Liver (tissue), 8 donors: ENCODE measurements at regions not wholly inside any gene's neighbourhood (a gene's known extent, or its start where the extent isn't known, plus 50 kb on each side); places are given as distances from the start of the nearest gene placed in this dataset.

Experiments used
- DNase-seq: peaks from one replicate; pipeline ENCODE4 v3.0.0-alpha.2; 2017; ENCODE audit warnings: low spot score
- H3K27ac ChIP-seq, 2 donors: one replicate each; pipeline ENCODE4 v1.7.0; 2013; ENCODE audit warnings: inconsistent platforms in 2 of 2, low read length in 2 of 2, control low read depth in 1 of 2, low read depth in 1 of 2, mild to moderate bottlenecking in 1 of 2
- H3K27me3 ChIP-seq, 4 donors: one replicate each; pipeline versions ENCODE4 v1.6.1 to v1.7.0; 2013; ENCODE audit warnings: low read length in 3 of 4, inconsistent platforms in 1 of 4, mild to moderate bottlenecking in 1 of 4, moderate library complexity in 1 of 4; ENCODE audit not compliant: control insufficient read depth in 4 of 4, insufficient read depth in 4 of 4
- H3K36me3 ChIP-seq, 4 donors: one replicate each; pipeline versions ENCODE4 v1.6.1 to v1.7.0; 2013; ENCODE audit warnings: low read length in 3 of 4, mild to moderate bottlenecking in 3 of 4, low read depth in 1 of 4, moderate library complexity in 1 of 4; ENCODE audit not compliant: control insufficient read depth in 4 of 4, insufficient read depth in 3 of 4
- H3K4me1 ChIP-seq, 4 donors: one replicate each; pipeline versions ENCODE4 v1.6.1 to v1.7.0; 2013; ENCODE audit warnings: low read length in 3 of 4, mild to moderate bottlenecking in 3 of 4, moderate library complexity in 1 of 4; ENCODE audit not compliant: control insufficient read depth in 4 of 4, insufficient read depth in 4 of 4
- H3K4me3 ChIP-seq, 3 donors: one replicate each; pipeline versions ENCODE4 v1.6.1 to v1.7.0; 2013; ENCODE audit warnings: low read length in 3 of 3, control low read depth in 1 of 3, low read depth in 1 of 3, mild to moderate bottlenecking in 1 of 3
- H3K9ac ChIP-seq, 2 donors: one replicate each; pipeline ENCODE4 v1.7.0; 2013; ENCODE audit warnings: low read length in 2 of 2, mild to moderate bottlenecking in 2 of 2, moderate library complexity in 2 of 2, control low read depth in 1 of 2, low read depth in 1 of 2
- H3K9me3 ChIP-seq, 4 donors: one replicate each; pipeline versions ENCODE4 v1.6.1 to v1.7.0; 2013; ENCODE audit warnings: low read length in 3 of 4; ENCODE audit not compliant: control insufficient read depth in 4 of 4
- EGR1 ChIP-seq, 2 donors: IDR thresholded peaks; 2 replicates each; pipeline ENCODE4 v1.6.1; 2016 to 2018; ENCODE audit warnings: antibody characterized with exemption in 2 of 2, low read depth in 2 of 2
- FOXA1 ChIP-seq: IDR thresholded peaks from 2 replicates; pipeline ENCODE4 v1.6.1; 2016; ENCODE audit warnings: antibody characterized with exemption
- FOXA2 ChIP-seq: IDR thresholded peaks from 2 replicates; pipeline ENCODE4 v1.6.1; 2016; ENCODE audit warnings: antibody characterized with exemption
- HNF4A ChIP-seq, 2 donors: conservative IDR thresholded peaks; 2 replicates each; pipeline ENCODE4 v1.6.1; 2016; ENCODE audit warnings: antibody characterized with exemption in 2 of 2, mild to moderate bottlenecking in 2 of 2
- JUND ChIP-seq, 2 donors: IDR thresholded peaks; 2 replicates each; pipeline ENCODE4 v1.6.1; 2016; ENCODE audit warnings: antibody characterized with exemption in 2 of 2
- RAD21 ChIP-seq, 2 donors: IDR thresholded peaks; 2 replicates each; pipeline ENCODE4 v1.6.1; 2016; ENCODE audit warnings: antibody characterized with exemption in 2 of 2, mild to moderate bottlenecking in 2 of 2
- RXRA ChIP-seq, 2 donors: IDR thresholded peaks; 2 replicates each; pipeline ENCODE4 v1.6.1; 2017 to 2018; ENCODE audit warnings: antibody characterized with exemption in 2 of 2, mild to moderate bottlenecking in 1 of 2
- SP1 ChIP-seq: IDR thresholded peaks from 2 replicates; pipeline ENCODE4 v1.6.1; 2018; ENCODE audit warnings: antibody characterized with exemption, mild to moderate bottlenecking
- TAF1 ChIP-seq: conservative IDR thresholded peaks from 2 replicates; pipeline ENCODE4 v1.6.1; 2016; ENCODE audit warnings: antibody characterized with exemption, mild to moderate bottlenecking
- YY1 ChIP-seq: IDR thresholded peaks from 2 replicates; pipeline ENCODE4 v1.6.1; 2016; ENCODE audit warnings: antibody characterized with exemption, mild to moderate bottlenecking
- WGBS: extraction: QIAGEN DNeasy Blood & Tissue Kit; methylation state at CpG from one replicate; pipeline ENCODE4 v1.1.7; 2013; 5-methylcytosine and 5-hydroxymethylcytosine counted together
- TF ChIP-seq, protein P1 (sequence below): IDR thresholded peaks from 2 replicates; pipeline ENCODE4 v1.6.1; 2016; ENCODE audit warnings: antibody characterized with exemption
- TF ChIP-seq, protein P2 (sequence below): fragments of 150-350 bp; IDR thresholded peaks from 2 replicates; pipeline ENCODE4 v1.5.1; 2017; ENCODE audit warnings: improper control_type of control experiment, low read depth, low read length; ENCODE audit not compliant: missing input control
- TF ChIP-seq, protein P3 (sequence below): IDR thresholded peaks from 2 replicates; pipeline ENCODE4 v1.6.1; 2016; ENCODE audit warnings: antibody characterized with exemption
- TF ChIP-seq, protein P4 (sequence below): IDR thresholded peaks from 2 replicates; pipeline ENCODE4 v1.6.1; 2016; ENCODE audit warnings: antibody characterized with exemption, mild to moderate bottlenecking
- donor health status: healthy.
- donor health status: healthy.
- donor health status: healthy.
- donor health status: healthy.
- donor health status: healthy.

DNA sequence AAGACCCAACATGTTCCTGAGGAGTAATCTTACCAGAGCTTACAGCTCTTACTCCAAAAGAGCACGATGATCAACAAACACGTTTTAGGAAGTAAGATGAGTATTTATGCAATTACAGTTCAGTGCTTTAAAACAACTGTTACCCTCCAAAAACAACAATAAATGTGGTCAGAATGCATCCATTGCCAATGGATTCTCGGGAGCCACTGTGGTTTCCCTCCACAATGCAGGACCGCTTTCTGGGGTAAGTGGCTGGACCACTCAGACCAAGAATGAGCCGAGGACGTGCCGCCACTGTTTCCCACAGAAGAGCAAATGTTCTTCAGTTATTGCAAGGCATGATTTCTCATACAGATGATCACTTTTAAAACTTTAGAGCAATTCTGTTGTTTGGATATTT is 232.3 kb upstream of the MKLN1 start:
- Histone ChIP-seq H3K27me3 (no peaks in the 10 kb centered on the region), H3K9ac (no peak overlapping the region), H3K4me1 (peaks cover 8 to 28% (median 21%) of the 10 kb centered on the region in 4 donors), H3K9me3 (no peaks in the 10 kb centered on the region), H3K36me3 (peaks cover 0 to 6% (median 0%) of the 10 kb centered on the region in 4 donors), H3K4me3 (no peak overlapping the region), H3K27ac (no peak overlapping the region)
- TF ChIP-seq TAF1: no peak
- TF ChIP-seq YY1: no peak
- no peak for TF ChIP-seq SP1
- TF ChIP-seq, protein P1, sequence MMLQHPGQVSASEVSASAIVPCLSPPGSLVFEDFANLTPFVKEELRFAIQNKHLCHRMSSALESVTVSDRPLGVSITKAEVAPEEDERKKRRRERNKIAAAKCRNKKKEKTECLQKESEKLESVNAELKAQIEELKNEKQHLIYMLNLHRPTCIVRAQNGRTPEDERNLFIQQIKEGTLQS: no peak
- no peak for TF ChIP-seq FOXA1
- TF ChIP-seq RAD21 (IDR thresholded peaks at IDR 0.05): no peak
- TF ChIP-seq HNF4A (conservative IDR thresholded peaks at IDR 0.05): no peak
- TF ChIP-seq JUND (IDR thresholded peaks at IDR 0.05): no peak
- WGBS: 87% methylated on average over 7 of the region's 7 CpGs
- DNase-seq: no peak

DNA sequence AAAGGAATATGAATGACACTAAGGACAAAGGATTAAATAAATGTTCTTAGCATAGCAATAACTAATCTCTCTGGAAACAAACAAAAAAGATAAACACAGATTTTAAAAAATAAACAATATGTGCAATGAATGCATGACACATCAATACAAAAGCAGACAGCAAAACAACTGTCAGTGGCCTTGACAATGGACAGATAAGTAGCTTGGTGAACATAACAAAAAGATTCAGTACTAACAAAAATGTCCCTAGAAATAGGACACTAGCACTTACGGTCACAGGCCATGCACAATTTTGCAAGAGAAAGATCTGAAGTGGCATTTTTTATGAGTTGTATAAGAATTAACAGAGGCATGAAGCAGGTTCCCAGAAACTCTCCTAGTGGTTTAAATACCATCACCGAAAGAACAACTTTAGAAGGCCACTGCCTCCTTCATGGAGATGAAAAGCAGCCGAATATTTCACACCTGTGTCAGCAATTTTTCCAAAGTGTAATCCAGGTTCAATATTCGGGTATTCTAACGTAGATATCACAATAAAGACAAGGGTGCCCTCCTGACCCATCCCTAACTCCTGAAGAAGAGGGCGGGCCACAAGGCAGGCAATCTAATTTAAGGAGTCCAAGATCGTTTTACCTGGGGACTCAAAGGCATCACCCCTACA is 231.3 kb upstream of the MKLN1 start:
- TF ChIP-seq TAF1 (no peak), FOXA2 (no peak), JUND (IDR thresholded peaks at IDR 0.05) (no peak), RXRA (IDR thresholded peaks at IDR 0.05) (no peak), FOXA1 (no peak), EGR1 (IDR thresholded peaks at IDR 0.05; ENCODE audit: low read depth in 2 of 2) (no peak)
- TF ChIP-seq, protein P2, sequence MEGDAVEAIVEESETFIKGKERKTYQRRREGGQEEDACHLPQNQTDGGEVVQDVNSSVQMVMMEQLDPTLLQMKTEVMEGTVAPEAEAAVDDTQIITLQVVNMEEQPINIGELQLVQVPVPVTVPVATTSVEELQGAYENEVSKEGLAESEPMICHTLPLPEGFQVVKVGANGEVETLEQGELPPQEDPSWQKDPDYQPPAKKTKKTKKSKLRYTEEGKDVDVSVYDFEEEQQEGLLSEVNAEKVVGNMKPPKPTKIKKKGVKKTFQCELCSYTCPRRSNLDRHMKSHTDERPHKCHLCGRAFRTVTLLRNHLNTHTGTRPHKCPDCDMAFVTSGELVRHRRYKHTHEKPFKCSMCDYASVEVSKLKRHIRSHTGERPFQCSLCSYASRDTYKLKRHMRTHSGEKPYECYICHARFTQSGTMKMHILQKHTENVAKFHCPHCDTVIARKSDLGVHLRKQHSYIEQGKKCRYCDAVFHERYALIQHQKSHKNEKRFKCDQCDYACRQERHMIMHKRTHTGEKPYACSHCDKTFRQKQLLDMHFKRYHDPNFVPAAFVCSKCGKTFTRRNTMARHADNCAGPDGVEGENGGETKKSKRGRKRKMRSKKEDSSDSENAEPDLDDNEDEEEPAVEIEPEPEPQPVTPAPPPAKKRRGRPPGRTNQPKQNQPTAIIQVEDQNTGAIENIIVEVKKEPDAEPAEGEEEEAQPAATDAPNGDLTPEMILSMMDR: no peak
- TF ChIP-seq, protein P3, sequence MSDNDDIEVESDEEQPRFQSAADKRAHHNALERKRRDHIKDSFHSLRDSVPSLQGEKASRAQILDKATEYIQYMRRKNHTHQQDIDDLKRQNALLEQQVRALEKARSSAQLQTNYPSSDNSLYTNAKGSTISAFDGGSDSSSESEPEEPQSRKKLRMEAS: no peak
- TF ChIP-seq, protein P4, sequence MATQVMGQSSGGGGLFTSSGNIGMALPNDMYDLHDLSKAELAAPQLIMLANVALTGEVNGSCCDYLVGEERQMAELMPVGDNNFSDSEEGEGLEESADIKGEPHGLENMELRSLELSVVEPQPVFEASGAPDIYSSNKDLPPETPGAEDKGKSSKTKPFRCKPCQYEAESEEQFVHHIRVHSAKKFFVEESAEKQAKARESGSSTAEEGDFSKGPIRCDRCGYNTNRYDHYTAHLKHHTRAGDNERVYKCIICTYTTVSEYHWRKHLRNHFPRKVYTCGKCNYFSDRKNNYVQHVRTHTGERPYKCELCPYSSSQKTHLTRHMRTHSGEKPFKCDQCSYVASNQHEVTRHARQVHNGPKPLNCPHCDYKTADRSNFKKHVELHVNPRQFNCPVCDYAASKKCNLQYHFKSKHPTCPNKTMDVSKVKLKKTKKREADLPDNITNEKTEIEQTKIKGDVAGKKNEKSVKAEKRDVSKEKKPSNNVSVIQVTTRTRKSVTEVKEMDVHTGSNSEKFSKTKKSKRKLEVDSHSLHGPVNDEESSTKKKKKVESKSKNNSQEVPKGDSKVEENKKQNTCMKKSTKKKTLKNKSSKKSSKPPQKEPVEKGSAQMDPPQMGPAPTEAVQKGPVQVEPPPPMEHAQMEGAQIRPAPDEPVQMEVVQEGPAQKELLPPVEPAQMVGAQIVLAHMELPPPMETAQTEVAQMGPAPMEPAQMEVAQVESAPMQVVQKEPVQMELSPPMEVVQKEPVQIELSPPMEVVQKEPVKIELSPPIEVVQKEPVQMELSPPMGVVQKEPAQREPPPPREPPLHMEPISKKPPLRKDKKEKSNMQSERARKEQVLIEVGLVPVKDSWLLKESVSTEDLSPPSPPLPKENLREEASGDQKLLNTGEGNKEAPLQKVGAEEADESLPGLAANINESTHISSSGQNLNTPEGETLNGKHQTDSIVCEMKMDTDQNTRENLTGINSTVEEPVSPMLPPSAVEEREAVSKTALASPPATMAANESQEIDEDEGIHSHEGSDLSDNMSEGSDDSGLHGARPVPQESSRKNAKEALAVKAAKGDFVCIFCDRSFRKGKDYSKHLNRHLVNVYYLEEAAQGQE: no peak
- H3K4me1 ChIP-seq: peaks cover 6 to 21% (median 11%) of the 10 kb centered on the region in 4 donors
- no peak overlapping the region for H3K27ac ChIP-seq
- H3K36me3 ChIP-seq: peaks cover 0 to 6% (median 0%) of the 10 kb centered on the region in 4 donors
- H3K9me3 ChIP-seq: no peaks in the 10 kb centered on the region
- H3K4me3 ChIP-seq: no peak overlapping the region
- no peak overlapping the region for H3K9ac ChIP-seq
- no peaks in the 10 kb centered on the region for H3K27me3 ChIP-seq
- DNase-seq: no peak
- WGBS: 69% methylated on average over 7 of the region's 7 CpGs
